MM.1S (cell line): ENCODE measurements at regions not wholly inside any gene's neighbourhood (a gene's known extent, or its start where the extent isn't known, plus 50 kb on each side); places are given as distances from the start of the nearest gene placed in this dataset.

Source experiments
- DNase-seq: peaks from one replicate; pipeline ENCODE4 v3.0.0-alpha.2; 2015
- H2AFZ ChIP-seq: fragments of 300-600 bp; sonication (generic); 2 replicates; pipeline ENCODE4 v1.6.0; 2016; ENCODE audit warnings: antibody characterized with exemption, low read length
- H3F3A ChIP-seq: fragments of 300-600 bp; sonication (generic); 2 replicates; pipeline ENCODE4 v1.6.1; 2016; ENCODE audit warnings: mild to moderate bottlenecking, antibody characterized with exemption, low read length, moderate library complexity, mixed read lengths; ENCODE audit not compliant: insufficient read depth
- H3K27ac ChIP-seq: fragments of 300-600 bp; sonication (generic); 2 replicates; pipeline ENCODE4 v1.5.1; 2016; ENCODE audit warnings: mild to moderate bottlenecking, low read length
- H3K27me3 ChIP-seq: fragments of 300-600 bp; sonication (generic); replicated peaks from 2 replicates; pipeline ENCODE4 v1.6.0; 2016; ENCODE audit warnings: low read length; ENCODE audit not compliant: insufficient read depth
- H3K36me3 ChIP-seq: fragments of 300-600 bp; sonication (generic); replicated peaks from 2 replicates; pipeline ENCODE4 v1.6.1; 2016; ENCODE audit warnings: mild to moderate bottlenecking, low read length, mixed read lengths; ENCODE audit not compliant: insufficient read depth
- H3K4me1 ChIP-seq: fragments of 300-600 bp; sonication (generic); 2 replicates; pipeline ENCODE4 v1.6.1; 2016; ENCODE audit warnings: low read length, mixed read lengths
- H3K4me2 ChIP-seq: fragments of 300-600 bp; sonication (generic); 2 replicates; pipeline ENCODE4 v1.6.0; 2016; ENCODE audit warnings: low read depth, low read length
- H3K4me3 ChIP-seq: fragments of 300-600 bp; sonication (generic); 2 replicates; pipeline ENCODE4 v1.5.1; 2016; ENCODE audit warnings: low read length, mixed read lengths
- H3K79me2 ChIP-seq: fragments of 300-600 bp; sonication (generic); 2 replicates; pipeline ENCODE4 v1.6.1; 2016; ENCODE audit warnings: mixed run types, low read length, mixed read lengths
- H3K9ac ChIP-seq: fragments of 300-600 bp; sonication (generic); 2 replicates; pipeline ENCODE4 v1.6.1; 2016; ENCODE audit warnings: low read length, mixed read lengths
- H3K9me2 ChIP-seq: fragments of 300-600 bp; sonication (generic); replicated peaks from 2 replicates; pipeline ENCODE4 v1.6.1; 2016; ENCODE audit warnings: mild to moderate bottlenecking, low read length, mixed read lengths; ENCODE audit not compliant: insufficient read depth
- H3K9me3 ChIP-seq: fragments of 300-600 bp; sonication (generic); replicated peaks from 2 replicates; pipeline ENCODE4 v1.6.1; 2016; ENCODE audit warnings: mild to moderate bottlenecking, low read length, mixed read lengths; ENCODE audit not compliant: insufficient read depth
- H4K20me1 ChIP-seq: fragments of 300-600 bp; sonication (generic); 2 replicates; pipeline ENCODE4 v1.6.1; 2016; ENCODE audit warnings: mild to moderate bottlenecking, low read length, moderate library complexity, mixed read lengths; ENCODE audit not compliant: insufficient read depth
- EZH2 ChIP-seq: fragments of 300-600 bp; sonication (generic); optimal IDR thresholded peaks from 2 replicates; pipeline ENCODE3; 2017; ENCODE audit warnings: low read depth, mild to moderate bottlenecking, antibody characterized with exemption, low read length, mixed read lengths
- EZH2phosphoT487 ChIP-seq: fragments of 300-600 bp; sonication (generic); IDR thresholded peaks from 2 replicates; pipeline ENCODE4 v1.6.1; 2018; ENCODE audit warnings: antibody characterized with exemption, low read length
- TF ChIP-seq, protein P1 (sequence below): fragments of 300-600 bp; sonication (generic); IDR thresholded peaks from 2 replicates; pipeline ENCODE4 v1.5.1; 2016; ENCODE audit warnings: antibody characterized with exemption, low read length, mixed read lengths

DNA sequence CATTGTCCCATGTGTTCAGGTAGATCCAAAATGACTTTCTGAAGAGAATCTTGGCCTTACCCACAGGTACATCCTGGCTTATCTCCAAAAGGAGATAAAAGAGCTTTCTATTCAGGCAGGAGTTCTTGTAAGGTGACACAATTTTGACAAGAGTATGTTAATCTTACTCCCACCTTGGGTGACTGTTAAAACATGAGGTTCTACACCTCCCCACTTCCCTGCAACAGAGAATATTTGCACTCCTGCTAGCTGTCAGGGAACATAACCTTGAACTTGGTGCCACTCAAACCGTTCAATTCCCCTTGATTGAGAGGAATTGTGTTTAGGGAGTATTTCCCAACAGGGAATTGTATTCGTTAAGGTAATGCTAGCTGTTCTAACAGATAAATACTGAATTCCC lies 372.5 kb upstream of the KLHL29 start:
- no peaks in the 10 kb centered on the region for H3K4me1 ChIP-seq
- H3K36me3 ChIP-seq: no peaks in the 10 kb centered on the region
- H3K27ac ChIP-seq: no peak overlapping the region
- no peaks in the 10 kb centered on the region for H3K27me3 ChIP-seq
- no peak overlapping the region for H3K4me3 ChIP-seq
- no peaks in the 10 kb centered on the region for H3K9me2 ChIP-seq
- TF ChIP-seq, protein P1, sequence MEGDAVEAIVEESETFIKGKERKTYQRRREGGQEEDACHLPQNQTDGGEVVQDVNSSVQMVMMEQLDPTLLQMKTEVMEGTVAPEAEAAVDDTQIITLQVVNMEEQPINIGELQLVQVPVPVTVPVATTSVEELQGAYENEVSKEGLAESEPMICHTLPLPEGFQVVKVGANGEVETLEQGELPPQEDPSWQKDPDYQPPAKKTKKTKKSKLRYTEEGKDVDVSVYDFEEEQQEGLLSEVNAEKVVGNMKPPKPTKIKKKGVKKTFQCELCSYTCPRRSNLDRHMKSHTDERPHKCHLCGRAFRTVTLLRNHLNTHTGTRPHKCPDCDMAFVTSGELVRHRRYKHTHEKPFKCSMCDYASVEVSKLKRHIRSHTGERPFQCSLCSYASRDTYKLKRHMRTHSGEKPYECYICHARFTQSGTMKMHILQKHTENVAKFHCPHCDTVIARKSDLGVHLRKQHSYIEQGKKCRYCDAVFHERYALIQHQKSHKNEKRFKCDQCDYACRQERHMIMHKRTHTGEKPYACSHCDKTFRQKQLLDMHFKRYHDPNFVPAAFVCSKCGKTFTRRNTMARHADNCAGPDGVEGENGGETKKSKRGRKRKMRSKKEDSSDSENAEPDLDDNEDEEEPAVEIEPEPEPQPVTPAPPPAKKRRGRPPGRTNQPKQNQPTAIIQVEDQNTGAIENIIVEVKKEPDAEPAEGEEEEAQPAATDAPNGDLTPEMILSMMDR: no peak
- TF ChIP-seq EZH2phosphoT487 (no peak), EZH2 (no peak)
- H3K9me3 ChIP-seq: no peaks in the 10 kb centered on the region
- H2AFZ ChIP-seq: no peak overlapping the region
- no peak for DNase-seq
- no peak overlapping the region for H3K4me2 ChIP-seq
- no peaks in the 10 kb centered on the region for H4K20me1 ChIP-seq
- no peaks in the 10 kb centered on the region for H3K79me2 ChIP-seq
- no peaks in the 10 kb centered on the region for H3F3A ChIP-seq
- H3K9ac ChIP-seq: no peak overlapping the region

DNA sequence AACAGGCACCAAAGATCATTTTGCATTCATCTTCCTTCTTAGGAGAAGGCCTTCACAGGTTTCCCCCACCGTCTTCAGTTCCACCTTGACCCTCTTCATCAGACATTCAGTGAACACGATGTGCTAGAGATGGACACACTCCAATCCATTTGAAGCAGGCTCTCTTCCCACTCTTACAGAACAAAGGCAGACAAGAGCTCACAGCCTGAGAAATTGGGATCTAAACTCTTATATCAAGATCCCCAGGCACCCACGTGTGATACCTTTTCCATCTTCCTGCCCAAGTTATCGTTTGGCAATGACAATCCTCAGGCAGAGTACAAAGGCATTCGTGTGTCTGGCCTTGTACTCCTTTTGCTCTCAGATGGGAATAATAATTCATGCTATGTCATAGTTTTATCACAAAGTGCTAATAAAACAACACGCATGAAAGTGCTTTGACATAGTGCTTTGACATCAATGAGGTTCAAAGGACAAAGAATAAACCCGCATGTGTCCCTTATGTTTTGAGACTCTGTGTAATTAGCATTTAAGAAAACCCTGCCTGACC lies 369.3 kb upstream of the KLHL29 start:
- Histone ChIP-seq H4K20me1 (no peaks in the 10 kb centered on the region), H2AFZ (no peak overlapping the region), H3F3A (no peaks in the 10 kb centered on the region), H3K4me2 (no peak overlapping the region), H3K9ac (no peak overlapping the region), H3K36me3 (no peaks in the 10 kb centered on the region), H3K27me3 (no peaks in the 10 kb centered on the region), H3K9me2 (no peaks in the 10 kb centered on the region), H3K79me2 (no peaks in the 10 kb centered on the region), H3K27ac (no peak overlapping the region), H3K4me3 (no peak overlapping the region), H3K4me1 (no peaks in the 10 kb centered on the region), H3K9me3 (no peaks in the 10 kb centered on the region)
- TF ChIP-seq EZH2 (no peak), EZH2phosphoT487 (no peak)
- TF ChIP-seq, protein P1: no peak
- no peak for DNase-seq

DNA sequence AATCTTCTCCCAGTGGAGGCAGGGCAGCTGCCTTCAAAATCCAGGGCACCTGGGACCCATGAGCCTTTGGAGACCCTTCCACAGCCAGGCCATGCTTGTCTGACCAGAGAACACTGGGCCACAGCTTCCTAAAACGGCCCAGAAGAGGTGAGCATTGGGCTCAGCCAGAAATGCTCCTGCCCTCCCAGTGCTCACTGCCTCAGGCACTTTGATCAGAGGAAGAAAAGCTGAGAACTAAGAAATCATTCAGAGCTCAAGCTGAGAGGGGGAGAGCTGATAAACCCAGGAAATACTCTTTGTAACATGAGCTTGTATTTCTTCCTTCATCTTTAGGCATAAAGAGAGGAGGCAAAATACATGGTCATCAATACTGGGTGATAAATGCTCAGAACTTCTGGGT lies 365.5 kb upstream of the KLHL29 start:
- H3K27me3 ChIP-seq: no peaks in the 10 kb centered on the region
- no peaks in the 10 kb centered on the region for H3K4me1 ChIP-seq
- H2AFZ ChIP-seq: no peak overlapping the region
- no peaks in the 10 kb centered on the region for H3K36me3 ChIP-seq
- H3F3A ChIP-seq: no peaks in the 10 kb centered on the region
- H3K4me3 ChIP-seq: no peak overlapping the region
- H3K9me2 ChIP-seq: no peaks in the 10 kb centered on the region
- H3K79me2 ChIP-seq: no peaks in the 10 kb centered on the region
- no peak overlapping the region for H3K4me2 ChIP-seq
- no peak overlapping the region for H3K27ac ChIP-seq
- H3K9ac ChIP-seq: no peak overlapping the region
- no peaks in the 10 kb centered on the region for H3K9me3 ChIP-seq
- TF ChIP-seq EZH2phosphoT487 (no peak), EZH2 (no peak)
- TF ChIP-seq, protein P1: no peak
- DNase-seq: no peak
- no peaks in the 10 kb centered on the region for H4K20me1 ChIP-seq
